GM20000 (cell line): ENCODE measurements at regions not wholly inside any gene's neighbourhood (a gene's known extent, or its start where the extent isn't known, plus 50 kb on each side); places are given as distances from the start of the nearest gene placed in this dataset.
"Not testable (repeated sequence)": the region's sequence is repeated elsewhere in the genome, so short reads cannot be mapped to it uniquely, and the experiment has no call there.

Experiments
- DNase-seq: peaks from one replicate; pipeline ENCODE4 v3.0.0; 2012; ENCODE audit warnings: low spot score
- TF ChIP-seq, protein P1 (sequence below): IDR thresholded peaks from 2 replicates; pipeline ENCODE4 v1.5.1; 2012; ENCODE audit warnings: mild to moderate bottlenecking, control low read depth; ENCODE audit errors: extremely low read depth, missing control alignments

DNA sequence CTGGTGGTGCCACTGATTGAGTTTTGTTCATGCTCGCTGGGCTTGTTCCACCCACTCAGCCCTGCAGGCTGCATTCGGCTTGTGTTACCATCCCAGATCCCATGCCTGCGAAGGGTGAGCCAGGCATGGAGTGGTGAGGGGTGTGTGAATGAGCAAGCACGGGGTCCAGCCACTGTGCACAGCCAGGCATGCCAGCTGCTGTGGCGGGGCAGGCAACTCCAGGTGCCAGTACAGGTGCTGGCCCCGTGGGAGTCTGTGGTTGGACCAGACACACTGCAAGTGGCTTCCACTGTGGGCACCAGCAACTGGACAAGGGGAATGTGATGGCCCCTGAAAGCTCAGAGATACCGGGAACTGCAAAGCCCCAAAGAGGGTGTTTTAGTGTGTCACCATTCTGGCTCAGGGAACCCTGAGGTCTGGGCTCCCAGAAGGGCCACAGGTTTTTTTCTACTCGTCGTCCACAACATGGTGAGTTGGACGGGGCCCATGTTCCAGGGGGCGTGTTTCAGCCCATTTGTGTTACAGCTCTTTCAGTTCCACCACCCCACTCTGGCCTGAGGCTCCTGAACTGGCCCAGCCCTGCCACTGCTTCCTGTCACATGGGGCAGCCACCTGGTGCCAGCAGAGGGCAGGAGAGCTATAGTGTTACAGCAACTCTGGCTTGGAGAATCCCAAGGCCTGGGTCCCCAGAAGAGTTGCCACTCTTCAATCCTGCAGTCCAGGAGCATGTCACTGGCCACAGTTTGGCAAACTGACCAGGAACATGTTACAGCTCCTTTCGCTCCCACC lies 217.0 kb upstream of the OBI1 start:
- DNase-seq: no peak

DNA sequence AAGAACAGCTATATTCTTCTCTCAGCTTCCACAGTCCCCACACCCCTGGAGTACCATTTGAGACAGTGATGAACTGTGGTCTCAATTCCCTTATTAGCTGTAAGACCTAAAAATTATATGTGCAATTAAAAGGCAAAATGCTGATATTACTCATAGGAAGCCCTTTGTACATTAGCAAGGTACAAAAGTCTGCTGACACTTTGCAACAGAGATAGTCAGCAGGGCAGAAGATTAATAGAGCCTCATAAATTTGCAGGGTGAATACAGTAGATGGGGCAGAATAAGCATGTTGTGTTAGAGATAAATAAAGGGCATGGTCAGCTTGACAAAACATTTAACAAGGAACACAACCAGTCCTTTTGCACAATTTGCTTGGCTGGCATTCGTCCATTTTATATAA lies 210.0 kb upstream of the OBI1 start:
- TF ChIP-seq, protein P1, sequence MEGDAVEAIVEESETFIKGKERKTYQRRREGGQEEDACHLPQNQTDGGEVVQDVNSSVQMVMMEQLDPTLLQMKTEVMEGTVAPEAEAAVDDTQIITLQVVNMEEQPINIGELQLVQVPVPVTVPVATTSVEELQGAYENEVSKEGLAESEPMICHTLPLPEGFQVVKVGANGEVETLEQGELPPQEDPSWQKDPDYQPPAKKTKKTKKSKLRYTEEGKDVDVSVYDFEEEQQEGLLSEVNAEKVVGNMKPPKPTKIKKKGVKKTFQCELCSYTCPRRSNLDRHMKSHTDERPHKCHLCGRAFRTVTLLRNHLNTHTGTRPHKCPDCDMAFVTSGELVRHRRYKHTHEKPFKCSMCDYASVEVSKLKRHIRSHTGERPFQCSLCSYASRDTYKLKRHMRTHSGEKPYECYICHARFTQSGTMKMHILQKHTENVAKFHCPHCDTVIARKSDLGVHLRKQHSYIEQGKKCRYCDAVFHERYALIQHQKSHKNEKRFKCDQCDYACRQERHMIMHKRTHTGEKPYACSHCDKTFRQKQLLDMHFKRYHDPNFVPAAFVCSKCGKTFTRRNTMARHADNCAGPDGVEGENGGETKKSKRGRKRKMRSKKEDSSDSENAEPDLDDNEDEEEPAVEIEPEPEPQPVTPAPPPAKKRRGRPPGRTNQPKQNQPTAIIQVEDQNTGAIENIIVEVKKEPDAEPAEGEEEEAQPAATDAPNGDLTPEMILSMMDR: no peak
- no peak for DNase-seq

More for the DNA sequence above, 217.0 kb upstream of the OBI1 start:
- TF ChIP-seq, protein P1: no peak

DNA sequence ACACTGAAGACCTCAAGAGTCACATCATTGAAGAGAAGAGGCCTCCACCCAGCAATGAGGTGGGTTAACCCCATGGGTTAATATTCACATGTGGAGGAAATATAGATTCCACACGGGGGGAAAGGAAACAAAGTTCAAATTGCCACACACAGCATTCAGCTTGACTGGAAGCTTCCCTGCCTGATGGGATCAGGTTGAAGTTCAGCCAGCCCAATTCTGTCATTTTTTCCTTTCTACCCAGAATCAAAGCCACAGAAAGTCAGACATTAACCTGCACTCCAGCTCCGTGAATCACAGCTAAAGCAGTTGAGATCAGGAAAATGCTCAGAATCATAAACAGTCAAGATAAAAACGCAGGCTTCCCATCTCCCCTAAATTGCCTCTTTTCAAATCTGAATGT lies 208.7 kb upstream of the OBI1 start:
- DNase-seq: no peak
- TF ChIP-seq, protein P1: no peak

DNA sequence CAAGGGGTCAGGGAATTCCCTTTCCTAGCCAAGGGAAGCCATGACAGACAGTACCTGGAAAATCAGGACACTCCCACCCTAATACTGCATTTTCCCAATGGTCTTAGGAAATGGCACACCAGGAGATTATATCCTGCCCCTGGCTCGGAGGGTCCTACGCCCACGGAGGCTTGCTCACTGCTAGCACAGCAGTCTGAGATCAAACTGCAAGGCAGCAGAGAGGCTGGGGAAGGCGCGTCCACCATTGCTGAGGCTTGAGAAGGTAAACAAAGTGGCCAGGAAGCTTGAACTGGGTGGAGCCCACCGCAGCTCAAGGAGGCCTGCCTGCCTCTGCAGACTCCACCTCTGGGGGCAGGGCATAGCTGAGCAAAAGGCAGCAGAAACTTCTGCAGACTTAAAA lies 207.1 kb upstream of the OBI1 start:
- not testable (repeated sequence) for DNase-seq

DNA sequence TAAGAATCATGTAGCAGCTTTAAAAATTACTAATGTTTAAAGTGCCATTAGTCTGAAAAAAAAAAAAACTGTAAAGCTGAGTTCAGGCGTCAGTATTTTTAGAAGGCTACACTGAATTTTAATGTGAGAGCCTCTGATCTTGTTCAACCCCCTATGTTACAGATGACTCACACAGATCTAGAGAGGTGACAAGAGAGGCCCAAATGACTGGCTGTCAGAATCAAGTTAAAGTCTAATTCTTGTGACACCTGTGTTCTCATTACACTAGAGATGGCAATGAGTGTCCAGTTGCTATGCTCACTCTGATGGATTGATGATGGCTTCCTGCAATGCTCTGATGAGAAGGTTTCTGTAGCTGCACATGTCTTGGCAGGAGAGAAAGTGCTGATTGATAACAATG lies 203.5 kb upstream of the OBI1 start:
- no peak for DNase-seq
- TF ChIP-seq, protein P1: no peak

DNA sequence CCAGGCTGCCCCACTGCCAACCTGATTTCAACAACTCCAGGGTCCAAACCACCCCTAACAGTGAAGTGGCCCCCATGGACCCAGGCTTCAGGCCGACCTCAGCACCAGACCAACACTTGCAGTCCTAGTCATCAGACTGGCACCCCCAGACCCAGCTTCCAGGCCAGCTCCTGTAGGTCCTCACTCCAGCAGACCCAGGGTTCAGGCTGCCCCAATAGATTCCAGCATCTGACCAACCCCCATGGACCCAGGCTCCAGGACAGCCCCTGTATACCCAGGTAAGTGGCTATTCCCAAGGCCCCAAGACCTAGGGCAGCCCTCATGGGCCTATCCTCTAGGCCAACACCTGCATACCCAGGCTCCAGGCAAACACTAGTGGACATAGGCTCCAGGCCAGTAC lies 193.8 kb upstream of the OBI1 start:
- DNase-seq: no peak
- TF ChIP-seq, protein P1: no peak

DNA sequence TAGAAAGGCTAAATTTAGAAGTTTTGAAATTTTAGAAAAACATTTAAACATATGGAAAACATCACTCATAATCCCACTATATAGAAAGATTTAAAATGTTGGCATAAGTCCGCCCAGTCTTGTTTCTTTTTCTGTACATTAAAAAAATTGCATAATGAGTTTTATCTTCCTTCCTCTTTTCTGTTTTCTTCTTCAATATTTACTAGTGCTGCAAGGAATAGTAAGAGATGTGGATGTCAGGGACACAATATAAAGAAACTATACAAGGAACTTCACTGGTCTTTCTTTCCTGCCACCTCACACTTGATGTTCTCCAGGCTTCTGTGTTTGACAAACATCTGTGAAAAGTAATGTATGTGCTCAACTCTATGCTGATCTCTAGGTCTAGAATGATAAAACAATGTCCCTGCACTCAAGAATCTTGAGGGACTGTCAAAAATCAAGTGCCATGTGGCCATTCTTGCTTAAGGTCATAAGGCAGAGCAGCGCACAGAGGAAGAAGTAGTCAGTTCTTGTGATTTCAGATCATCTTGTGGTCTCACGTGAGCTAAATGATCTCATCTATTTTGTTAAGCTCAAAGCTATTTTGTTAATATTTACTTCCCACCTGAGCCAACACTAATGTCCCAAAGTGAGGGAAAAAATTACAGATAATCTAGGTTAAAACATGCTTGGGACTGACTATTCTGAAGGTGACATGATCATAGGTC lies 186.9 kb upstream of the OBI1 start:
- TF ChIP-seq, protein P1: no peak
- no peak for DNase-seq
